GM21576 (cell line): ENCODE measurements at regions not wholly inside any gene's neighbourhood (a gene's known extent, or its start where the extent isn't known, plus 50 kb on each side); places are given as distances from the start of the nearest gene placed in this dataset.
A peak's percentile ranks its signal among the peaks of the same experiment; 100 is the strongest.
"Not testable (repeated sequence)": the region's sequence is repeated elsewhere in the genome, so short reads cannot be mapped to it uniquely, and the experiment has no call there.

ENCODE experiments used
- ATAC-seq: cut with Tn5 transposase; IDR thresholded peaks from one replicate; pipeline ENCODE4 v1.9.1; 2021; ENCODE audit warnings: mild to moderate bottlenecking, moderate library complexity; ENCODE audit not compliant: unreplicated experiment

DNA sequence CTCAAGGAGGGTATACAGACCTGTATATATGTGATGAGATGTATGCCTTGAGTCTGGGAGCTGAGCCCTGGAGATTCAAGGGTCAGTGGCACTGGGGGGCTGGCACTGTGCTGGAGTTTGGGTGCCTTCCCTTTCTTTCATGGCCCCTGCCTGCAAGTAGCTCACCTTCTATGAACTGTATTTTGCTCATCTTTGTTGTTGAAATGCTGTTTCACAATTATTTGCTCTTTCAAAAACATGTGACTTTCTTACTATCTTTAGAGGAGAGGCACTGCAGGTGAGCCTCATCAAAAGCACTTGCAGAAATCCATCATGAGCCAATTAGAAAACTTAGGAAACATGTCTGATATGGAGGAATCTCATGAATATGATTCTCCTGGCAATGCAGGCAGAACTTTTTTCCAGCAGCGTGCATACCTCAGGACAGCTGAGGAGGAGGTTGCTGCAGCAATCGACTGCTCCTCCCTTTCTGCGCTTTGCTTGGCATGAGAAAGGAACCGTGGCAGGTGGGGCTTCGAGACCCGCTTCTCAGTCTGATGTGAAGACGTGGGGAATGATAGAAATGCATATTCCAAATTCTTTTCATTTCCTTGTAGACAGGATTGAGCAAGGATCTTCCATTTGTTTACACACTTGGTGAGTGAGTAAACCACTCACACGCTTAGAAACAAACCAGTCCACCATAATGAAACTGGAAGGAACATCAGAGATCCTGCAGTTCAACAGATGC lies 178.4 kb upstream of the E2F8 start:
- ATAC-seq, result no peak

DNA sequence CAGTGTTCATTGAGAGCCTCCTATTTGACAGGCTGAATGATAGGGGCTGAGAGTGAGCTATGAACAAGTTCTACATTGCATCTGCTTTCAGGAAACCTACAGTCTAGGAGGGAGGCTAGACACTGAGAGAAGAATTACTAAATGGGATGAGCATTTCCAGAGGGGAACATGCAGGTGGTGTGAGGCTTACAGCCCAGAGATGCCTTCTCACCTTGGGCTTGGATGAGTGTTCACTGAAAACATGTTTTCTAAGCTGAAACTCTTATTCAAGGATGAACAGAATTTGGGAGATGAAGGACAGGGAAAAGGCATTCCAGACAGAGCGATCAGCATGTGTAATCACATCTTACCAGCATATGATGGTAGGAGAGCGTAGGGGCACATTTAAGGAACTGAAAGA lies 177.5 kb upstream of the E2F8 start:
- no peak for ATAC-seq

DNA sequence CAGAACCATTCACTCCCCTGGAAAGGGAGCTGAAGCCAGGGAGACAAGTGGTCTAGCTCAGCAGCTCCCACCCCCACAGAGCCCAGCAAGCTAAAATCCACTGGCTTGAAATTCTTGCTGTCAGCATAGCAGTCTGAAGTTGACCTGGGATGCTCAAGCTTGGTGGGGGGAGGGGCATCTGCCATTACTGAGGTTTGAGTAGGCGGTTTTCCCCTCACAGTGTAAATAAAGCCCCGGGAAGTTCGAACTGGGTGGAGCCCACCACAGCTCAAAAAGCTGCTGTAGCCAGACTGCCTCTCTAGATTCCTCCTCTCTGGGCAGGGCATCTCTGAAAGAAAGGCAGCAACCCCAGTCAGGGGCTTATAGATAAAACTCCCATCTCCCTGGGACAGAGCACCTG lies 171.3 kb upstream of the E2F8 start:
- not testable (repeated sequence) for ATAC-seq

DNA sequence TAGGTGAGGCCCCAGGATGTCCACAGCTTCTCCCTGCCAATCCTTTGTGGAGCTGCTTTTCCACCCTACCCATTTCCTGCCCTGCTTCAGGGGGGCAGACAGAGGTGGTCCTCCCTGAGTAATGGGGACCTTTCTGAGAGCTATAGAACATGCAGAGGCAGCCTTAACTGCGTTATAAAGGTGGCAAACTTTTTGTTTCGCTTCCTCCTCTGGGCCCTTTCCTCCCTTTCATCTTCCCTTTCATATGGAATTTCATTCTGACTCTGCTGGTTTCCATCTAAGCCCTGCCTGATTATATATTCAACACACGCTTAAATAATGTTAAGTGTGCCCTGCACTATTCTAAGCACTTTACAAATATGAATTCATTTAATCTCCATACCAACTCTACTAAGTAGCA lies 169.3 kb upstream of the E2F8 start:
- peak; percentile 70 for ATAC-seq

DNA sequence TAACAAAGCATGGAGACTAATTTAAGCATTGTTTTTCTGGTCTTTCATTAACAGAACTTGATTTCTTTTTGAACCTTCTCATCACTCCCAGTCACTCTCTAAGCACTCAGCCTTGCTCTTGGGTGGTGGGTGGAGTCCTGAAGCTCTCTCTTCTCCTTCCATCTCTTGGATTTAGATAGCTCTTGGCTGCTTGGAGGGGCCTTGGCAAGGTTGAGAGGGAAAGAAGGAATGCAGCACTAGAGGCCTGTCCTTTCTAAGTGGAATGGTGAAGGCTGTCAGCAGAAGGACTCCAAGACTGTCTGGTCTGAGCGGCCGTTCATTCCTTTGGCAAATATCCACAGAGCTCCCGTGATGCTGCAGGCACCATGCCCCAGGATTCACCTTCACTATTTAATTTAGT lies 168.6 kb upstream of the E2F8 start:
- no peak for ATAC-seq

DNA sequence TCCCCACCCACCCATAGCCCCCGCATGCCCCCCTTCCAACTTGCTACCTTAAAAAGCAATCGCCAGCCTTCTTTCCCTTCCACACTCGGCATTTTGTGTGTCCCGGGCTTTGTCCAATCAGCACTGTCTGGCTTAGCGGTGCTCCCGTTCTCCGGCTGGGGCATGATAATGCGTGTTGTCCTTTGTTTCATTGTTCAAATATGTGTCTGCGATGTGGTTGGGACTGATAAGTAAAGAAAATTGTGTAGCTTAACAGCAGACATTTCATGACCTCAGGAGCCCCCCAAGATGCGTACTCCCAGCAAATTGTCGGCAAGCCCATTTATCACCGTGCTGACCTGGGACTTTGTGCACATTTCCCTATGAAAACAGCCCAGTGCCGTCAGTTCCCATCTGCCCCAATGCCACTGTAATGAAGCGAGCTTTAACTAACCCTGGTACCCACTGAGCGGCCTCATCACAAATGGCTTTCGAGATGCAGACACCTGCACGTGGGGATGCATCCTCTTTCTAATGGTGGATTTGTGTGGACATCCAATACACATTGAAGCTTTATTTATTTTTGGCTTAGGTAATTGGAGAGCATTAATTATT lies 167.0 kb upstream of the E2F8 start:
- ATAC-seq, result no peak

DNA sequence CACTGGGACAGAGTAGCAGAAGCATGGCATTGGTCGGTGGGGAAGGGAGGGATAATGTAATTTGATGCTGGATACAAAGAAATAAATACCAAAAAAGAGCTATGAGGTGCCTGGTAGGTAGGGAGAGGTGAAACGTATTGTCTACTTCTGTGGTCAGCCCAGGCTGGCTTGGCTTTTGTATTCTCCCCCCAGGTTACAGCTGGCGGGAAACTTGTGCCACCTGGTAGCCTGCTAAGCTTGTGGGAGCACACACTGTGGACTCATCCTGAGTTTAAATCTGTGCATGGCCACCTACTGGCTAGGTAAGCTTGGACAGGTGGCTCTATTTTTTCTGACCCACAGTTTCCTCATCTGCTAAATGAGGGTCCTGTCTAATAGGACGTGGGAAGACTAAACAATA lies 165.2 kb upstream of the E2F8 start:
- ATAC-seq, result no peak

DNA sequence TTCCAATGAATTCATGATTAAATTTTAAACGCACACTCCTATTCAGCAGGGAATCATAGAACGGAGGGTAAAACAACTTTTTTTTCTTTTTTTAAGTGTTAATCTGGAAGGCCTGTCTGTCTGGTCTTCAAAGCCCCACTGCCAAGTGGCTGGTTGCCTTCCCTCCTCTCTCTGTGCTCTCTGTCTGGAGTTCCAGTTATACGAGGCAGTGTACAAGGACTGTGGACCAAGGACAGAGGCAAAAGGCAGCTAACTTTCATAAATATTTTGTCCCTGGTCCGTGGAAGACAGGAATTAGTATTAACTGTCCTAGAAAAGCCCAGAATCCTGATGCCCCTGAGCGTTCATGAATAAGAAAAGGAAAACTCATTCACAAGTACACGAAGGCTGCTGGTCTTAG lies 164.0 kb upstream of the E2F8 start:
- ATAC-seq, result no peak

DNA sequence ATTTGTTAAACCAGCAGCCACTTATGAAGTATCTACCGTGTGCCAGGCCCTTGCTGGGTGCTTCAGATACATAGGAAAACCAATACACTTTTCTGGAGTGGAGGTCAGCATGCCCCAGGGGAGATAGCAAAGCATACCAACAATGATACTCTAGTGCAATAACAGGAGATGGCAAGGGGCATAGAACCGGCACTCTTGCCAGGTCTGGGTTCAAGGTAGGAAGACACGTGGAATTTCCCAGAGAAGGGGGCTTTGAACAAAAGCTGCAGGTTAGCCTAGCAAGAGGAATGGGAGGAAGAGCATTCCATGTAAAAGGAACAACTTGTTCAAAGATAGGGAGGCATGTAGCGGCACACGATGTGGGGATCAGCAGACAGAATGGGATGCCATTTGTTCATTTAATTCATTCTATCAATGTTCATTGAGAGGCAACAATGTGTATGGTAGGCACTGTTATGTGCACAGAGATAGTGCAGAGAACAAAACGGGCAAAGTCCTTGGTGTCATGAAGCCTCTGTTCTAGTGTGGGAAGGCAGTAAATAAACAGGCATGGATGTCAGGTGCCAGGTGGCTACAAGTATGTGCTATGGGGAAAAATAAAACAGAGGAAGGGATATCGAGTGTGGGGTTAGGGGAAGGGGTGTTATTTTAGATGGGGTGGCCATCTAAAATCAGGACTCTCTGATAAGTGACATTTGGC lies 162.6 kb upstream of the E2F8 start:
- ATAC-seq, result no peak

DNA sequence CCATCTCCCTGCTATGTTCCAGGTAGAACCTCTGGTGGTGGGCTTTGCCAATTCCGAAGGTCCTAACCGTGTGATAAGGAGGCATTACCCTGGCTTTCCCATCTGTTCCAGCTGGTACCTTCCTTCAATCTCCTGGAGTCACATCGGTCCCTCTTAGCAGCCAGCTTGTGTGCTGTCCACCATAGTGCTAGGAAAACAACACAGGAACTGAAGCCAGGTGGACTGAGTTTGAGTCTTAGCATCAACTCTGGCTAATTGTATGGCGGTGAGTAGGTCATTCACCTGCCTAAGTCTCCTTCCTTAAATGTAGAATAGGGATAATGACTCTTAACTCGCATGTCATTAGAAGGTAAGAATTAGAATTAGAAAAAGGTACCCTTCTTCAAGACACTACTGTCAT lies 159.6 kb upstream of the E2F8 start:
- no peak for ATAC-seq

DNA sequence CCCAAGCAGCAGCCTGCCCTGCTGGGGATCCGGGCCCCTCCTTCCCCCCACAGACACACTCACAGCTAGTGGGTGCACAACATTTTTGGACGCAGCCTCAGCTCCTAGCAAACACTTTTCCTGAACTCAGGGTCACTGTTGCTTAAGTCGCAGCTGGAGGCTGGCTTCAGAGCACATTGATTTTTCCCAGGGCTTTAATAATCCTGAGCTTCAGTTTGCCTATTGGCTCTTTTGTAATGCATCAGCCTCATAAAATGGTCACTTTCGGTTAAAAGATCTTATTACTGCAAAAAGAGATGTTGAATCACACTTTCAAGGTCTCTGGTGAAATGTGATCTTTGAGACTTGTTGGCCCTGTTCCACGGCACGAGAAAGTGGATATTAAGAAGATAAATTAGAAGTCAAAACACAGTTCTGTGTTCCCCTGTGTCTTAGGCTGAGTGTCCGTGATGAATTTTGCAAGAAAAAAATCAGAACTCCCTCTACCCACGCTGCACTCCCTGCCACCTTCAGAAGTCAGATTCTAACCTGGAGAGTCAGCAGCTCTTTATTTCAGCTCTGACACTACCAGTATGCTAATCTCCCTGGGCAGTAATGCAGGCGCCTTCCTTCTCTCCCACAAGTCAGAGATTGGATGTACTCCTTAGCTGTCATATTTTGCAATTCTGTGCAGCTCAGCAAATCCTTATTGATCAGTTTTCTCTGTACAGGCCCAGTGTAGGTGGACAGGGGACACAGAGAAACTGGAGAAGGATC lies 158.2 kb upstream of the E2F8 start:
- ATAC-seq, result no peak

DNA sequence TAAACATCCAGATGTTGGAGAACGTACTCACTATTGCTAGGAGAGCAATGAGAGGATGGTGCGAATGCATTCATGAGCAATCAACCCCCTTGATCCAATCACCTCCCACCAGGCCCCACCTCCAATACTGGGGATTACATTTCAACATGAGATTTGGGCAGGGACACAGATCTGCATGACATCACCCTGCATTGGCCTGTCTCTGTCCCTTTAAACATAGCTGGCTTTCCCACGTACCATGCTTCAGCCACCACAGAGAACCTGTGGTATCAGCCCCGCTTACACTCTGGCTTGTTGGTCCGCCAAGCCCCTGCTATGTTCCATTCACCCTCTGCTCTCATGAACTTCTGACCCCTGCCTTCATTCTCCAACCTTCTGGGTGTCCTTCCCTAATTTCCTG lies 157.5 kb upstream of the E2F8 start:
- ATAC-seq, result no peak

DNA sequence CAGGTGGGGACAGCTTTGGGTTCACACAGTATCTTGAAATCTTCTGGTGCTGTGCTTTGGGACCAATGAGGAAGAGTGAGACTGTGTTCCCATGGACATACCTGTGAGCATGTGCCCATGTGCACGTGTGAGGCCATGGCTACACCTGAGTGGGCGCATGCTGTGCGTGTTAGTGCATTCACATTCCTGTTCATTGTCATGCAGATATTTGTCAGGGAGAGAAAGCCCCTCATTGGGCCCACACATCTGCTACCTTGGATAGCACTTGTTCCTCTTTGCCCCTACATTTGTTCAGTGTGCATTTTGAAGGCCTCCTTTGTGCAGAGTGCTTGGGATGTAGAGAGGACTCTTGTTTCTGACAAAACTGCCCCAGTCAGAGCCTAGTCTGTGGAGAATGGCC lies 154.3 kb upstream of the E2F8 start:
- peak; percentile 7 for ATAC-seq

DNA sequence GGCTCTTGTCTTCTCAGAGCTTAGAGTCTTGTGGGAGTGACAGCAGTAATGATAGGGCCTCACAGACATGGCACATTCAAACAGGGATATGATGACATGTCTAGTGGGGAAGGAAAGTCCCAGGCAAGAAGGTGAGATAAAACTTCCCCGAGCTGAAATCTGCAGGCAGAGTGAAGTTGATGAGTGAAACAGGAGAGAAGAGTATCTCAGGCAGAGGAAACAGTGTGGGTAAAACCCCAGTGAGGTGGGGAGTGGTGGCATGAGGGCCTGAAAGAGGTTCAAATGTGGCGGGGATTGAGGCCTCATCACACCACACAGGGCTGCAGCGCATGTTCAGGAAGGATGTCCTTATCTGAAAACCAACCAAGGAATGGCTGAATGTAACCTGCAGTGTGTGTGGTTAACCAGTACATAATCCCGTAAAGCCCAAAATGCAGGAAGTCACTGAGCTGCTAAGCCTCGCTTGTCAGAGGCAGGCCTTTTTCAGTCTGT lies 153.8 kb upstream of the E2F8 start:
- ATAC-seq, result peak; percentile 68

DNA sequence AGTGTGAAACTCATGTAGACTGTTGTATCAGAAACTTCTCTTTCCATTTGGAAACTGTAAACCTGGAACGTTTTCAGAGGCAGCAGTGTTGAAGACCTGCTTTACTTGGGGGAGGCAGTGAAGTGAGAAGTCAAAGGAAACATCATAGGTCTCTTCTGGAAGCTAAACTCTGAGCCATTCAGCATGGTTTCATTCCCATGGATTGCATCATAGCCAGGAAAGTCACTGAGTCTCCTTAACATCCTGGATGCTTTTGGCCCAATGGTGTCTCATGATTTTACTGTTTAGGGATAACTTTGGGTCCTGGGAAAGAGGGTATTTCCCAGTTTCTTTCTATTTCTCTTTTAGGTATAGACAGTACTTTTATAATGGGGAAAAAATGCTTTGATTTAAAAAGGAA lies 153.2 kb upstream of the E2F8 start:
- ATAC-seq, result no peak

DNA sequence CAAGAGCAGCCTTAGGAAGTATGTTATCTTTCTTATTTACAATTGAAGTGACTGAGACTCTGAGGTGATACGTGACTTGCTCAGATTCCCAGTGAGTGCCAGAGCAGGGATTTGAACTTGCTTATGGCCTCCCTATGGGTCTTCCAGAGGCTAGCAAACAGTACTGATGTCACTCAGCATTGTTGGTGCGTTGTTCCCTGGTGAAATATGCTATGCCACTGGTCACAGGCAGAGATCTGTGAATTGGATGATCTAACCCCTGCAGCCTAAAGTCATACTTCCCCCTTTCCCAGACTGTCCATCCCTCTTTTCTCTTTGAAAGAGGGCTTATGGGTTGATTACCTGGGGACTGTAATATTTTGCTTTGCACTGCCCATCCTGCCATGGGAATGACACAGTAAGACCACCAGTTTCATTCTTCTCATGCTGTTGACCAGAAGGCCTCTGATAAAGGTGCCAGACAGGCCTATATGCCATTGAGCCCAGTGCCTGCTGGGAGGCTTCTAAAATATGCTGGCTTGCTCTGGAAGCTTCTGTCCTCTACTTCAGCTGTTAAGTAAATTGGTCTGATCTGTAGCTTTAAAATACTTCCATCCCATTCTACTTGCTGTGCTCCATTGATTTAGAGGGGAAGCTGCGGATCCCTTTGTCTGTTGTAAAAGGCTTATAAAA lies 152.2 kb upstream of the E2F8 start:
- ATAC-seq, result no peak

DNA sequence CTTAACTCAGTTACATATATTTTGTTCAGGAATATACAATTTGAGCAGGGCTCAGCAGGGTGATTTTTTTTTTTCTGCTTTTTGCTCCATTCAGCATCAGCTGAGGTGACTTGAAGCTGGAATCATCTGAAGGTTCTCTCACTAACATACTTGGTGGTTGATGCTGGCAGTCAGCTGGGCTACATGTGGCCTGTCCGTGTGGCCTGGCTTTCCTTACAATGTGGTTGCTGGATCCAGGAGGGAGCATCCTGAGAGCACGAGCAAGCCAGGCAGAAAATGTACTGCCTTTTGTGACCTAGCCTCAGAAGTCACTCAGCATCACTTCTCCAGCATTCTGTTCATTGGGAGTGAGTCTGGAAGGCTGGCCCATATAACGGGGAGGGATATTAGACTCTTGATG lies 151.6 kb upstream of the E2F8 start:
- ATAC-seq, result no peak

DNA sequence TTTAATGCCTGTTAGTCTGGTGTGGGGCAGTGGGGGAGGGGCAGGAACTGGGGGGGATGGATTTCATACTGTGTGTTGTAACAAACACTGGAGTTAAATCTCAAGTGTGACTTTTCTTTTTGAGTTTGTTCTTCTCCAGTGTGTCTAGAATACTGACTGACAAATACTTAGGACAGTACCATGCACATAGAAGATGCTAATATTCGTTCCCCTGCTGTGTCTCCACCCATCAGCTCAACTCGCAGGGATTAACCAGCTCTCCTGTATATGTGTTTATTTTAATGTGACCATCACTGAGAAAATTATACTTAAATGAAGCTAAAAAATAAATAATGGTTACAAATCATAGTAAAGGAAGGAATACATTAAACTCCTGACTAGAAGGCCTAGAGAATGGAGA lies 150.9 kb upstream of the E2F8 start:
- ATAC-seq, result no peak

DNA sequence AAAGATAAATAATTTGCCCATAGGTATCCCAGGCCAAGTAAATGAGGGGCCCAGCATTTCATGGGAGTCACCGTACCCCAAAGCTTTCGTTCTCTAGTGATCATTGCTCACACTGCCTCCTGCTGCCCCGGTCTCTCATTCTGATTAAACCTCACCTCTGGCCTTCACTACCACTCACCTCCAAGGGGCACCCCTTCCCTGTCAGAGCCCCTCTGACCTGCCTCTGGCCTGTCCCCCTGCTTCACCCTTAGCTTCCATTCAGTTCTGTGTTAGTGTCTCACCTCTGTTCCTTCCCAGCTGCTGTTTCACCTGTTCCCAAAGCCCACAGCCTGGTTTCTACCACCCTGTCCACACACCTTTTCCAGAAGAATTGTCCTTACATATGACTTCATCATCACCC lies 150.3 kb upstream of the E2F8 start:
- no peak for ATAC-seq

DNA sequence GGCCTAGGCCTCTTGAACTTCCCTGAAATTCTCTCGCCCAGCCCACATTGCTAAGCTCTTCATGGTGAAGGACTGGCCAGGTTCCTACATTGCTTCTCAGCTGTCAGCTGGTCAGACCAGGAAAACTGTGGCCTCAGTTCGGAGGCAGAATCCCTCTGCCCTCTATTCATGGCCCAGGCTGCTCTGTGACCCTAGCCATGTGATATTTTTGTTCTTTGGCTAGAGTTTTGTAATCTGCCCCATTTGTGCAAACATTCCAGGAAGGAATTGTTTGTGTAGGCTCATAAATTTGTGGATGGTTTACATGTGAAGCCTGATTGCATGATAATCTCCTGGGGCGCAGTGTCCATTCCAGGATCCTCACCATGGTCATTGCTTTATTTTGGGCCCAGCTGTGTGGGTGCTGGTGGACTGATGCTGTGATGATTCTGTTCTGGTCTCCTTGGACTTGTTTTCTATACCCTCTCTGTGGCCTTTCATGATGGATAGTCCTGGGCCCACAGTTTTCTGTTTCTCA lies 149.1 kb upstream of the E2F8 start:
- ATAC-seq, result no peak

DNA sequence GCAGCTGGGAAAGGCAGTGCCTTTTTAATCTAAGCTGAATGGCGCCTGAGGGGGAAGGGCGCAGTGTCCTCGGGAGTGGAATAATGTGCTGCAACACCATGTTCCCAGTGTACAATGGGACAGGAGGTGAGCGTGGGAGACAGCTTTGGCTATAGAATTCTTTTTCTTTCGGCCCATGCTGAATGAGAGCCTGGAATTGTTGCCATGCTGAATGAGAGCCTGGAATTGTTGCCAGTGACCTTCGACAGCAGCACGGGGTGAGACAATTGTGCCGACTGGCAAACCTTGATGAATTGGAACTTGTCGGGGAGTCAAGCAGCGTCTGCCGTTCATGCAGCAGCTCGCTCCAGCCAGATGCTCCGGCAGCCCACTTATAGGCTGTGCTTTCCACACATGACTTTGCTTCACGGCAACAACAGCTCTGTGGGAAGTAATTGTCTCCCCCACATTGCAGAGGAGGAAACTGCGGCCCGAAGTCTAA lies 141.4 kb upstream of the E2F8 start:
- no peak for ATAC-seq
